ENCODE measurements at regions not wholly inside any gene's neighbourhood (a gene's known extent, or its start where the extent isn't known, plus 50 kb on each side); places are given as distances from the start of the nearest gene placed in this dataset.

- intact Hi-C loops (cut with micrococcal nuclease; ENCODE audit: unreplicated experiment) (no loop called here), in situ Hi-C loops (cut with MboI) (no loop called here)
- Histone ChIP-seq H3K27me3 (replicated peaks in 1 of 2; ENCODE audit: control insufficient read depth in 2 of 2, insufficient read depth in 2 of 2, low read length in 1 of 2) (no peaks in the 10 kb centered on the region), H3K79me2 (ENCODE audit: control insufficient read depth, insufficient read depth, low read length) (no peaks in the 10 kb centered on the region), H3K9ac (ENCODE audit: control insufficient read depth, insufficient read depth, low read length) (no peak overlapping the region), H3K36me3 (ENCODE audit: control insufficient read depth in 2 of 2, insufficient read depth in 2 of 2, low read length in 1 of 2) (no peaks in the 10 kb centered on the region), H3K27ac (ENCODE audit: control insufficient read depth, insufficient read depth) (no peak overlapping the region), H3K4me3 (no peak overlapping the region), H3K4me2 (ENCODE audit: control insufficient read depth, insufficient read depth) (no peak overlapping the region), H2AFZ (ENCODE audit: control insufficient read depth, low read depth, low read length) (no peak overlapping the region), H4K20me1 (ENCODE audit: control insufficient read depth, insufficient read depth) (no peaks in the 10 kb centered on the region), H3K9me3 (replicated peaks; ENCODE audit: control insufficient read depth, insufficient read depth, low read length) (no peaks in the 10 kb centered on the region; the same call in 2 of the 3 replicates), H3K4me1 (ENCODE audit: control insufficient read depth, insufficient read depth, low read length) (no peaks in the 10 kb centered on the region)
- no peak for ATAC-seq
- WGBS (ENCODE audit: insufficient coverage, insufficient replicate concordance, low lambda C conversion rate, missing lambda C conversion rate) = 31% methylated on average over 4 of the region's 4 CpGs
- SMC1A ChIA-PET (ENCODE audit: uncharacterized antibody, unreplicated experiment) = no interaction called here
- FAIRE-seq = no peak
- RAD21 ChIA-PET (ENCODE audit: unreplicated experiment) = no interaction called here
- CTCF ChIA-PET = interaction anchor here (0.6 kb wide), 1 partner anchor 1594 kb away, joined by 3 read pairs; no protein-coding TSS in a partner anchor
- TF ChIP-seq SKIL (IDR thresholded peaks at IDR 0.05; ENCODE audit: low read depth, poor library complexity, severe bottlenecking) (no peak), SP1 (IDR thresholded peaks at IDR 0.05; ENCODE audit: low read depth, low read length) (no peak), SMC3 (IDR thresholded peaks at IDR 0.05; ENCODE audit: borderline replicate concordance, low read length) (no peak), JUND (IDR thresholded peaks at IDR 0.05; ENCODE audit: low read depth, low read length) (no peak), BACH1 (IDR thresholded peaks at IDR 0.05; ENCODE audit: borderline replicate concordance) (no peak), PAX5 (IDR thresholded peaks at IDR 0.05; ENCODE audit: borderline replicate concordance, low read depth, low read length) (no peak), IKZF1 (conservative IDR thresholded peaks at IDR 0.05) (no peak), FOXK2 (IDR thresholded peaks at IDR 0.05) (no peak), SREBF1 (IDR thresholded peaks at IDR 0.05; ENCODE audit: low read length) (no peak), MYB (IDR thresholded peaks at IDR 0.05; ENCODE audit: borderline replicate concordance, low read depth, low read length) (no peak), PAX8 (IDR thresholded peaks at IDR 0.05) (no peak), MAX (IDR thresholded peaks at IDR 0.05; ENCODE audit: low read depth, low read length) (no peak)
- TF ChIP-seq, protein P1, sequence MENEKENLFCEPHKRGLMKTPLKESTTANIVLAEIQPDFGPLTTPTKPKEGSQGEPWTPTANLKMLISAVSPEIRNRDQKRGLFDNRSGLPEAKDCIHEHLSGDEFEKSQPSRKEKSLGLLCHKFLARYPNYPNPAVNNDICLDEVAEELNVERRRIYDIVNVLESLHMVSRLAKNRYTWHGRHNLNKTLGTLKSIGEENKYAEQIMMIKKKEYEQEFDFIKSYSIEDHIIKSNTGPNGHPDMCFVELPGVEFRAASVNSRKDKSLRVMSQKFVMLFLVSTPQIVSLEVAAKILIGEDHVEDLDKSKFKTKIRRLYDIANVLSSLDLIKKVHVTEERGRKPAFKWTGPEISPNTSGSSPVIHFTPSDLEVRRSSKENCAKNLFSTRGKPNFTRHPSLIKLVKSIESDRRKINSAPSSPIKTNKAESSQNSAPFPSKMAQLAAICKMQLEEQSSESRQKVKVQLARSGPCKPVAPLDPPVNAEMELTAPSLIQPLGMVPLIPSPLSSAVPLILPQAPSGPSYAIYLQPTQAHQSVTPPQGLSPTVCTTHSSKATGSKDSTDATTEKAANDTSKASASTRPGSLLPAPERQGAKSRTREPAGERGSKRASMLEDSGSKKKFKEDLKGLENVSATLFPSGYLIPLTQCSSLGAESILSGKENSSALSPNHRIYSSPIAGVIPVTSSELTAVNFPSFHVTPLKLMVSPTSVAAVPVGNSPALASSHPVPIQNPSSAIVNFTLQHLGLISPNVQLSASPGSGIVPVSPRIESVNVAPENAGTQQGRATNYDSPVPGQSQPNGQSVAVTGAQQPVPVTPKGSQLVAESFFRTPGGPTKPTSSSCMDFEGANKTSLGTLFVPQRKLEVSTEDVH (IDR thresholded peaks at IDR 0.05; ENCODE audit: low read depth, partially characterized antibody) = no peak
- DNase-seq (ENCODE audit: low read depth, low spot score) = no peak
- no TSS peak for BruUV-seq (replicated peaks)
- POLR2A ChIA-PET = no interaction called here
Observed at GRCh38 chr12:127334365-127334764, 932.6 kb upstream of the TMEM132C start.
